GM12875 (cell line): ENCODE measurements at regions not wholly inside any gene's neighbourhood (a gene's known extent, or its start where the extent isn't known, plus 50 kb on each side); places are given as distances from the start of the nearest gene placed in this dataset.

Experiments used
- H3K4me3 ChIP-seq: one replicate; pipeline ENCODE4 v1.5.1; 2011; ENCODE audit warnings: low read depth, low read length, control low read depth
- TF ChIP-seq, protein P1 (sequence below): IDR thresholded peaks from 2 replicates; pipeline ENCODE4 v1.5.1; 2011; ENCODE audit warnings: low read depth, mild to moderate bottlenecking, control low read depth, inconsistent platforms, low read length, moderate library complexity, borderline replicate concordance; ENCODE audit not compliant: insufficient read depth

GRCh38 chr18:39620551-39621168, 2055.1 kb upstream of the CELF4 start:
- TF ChIP-seq, protein P1, sequence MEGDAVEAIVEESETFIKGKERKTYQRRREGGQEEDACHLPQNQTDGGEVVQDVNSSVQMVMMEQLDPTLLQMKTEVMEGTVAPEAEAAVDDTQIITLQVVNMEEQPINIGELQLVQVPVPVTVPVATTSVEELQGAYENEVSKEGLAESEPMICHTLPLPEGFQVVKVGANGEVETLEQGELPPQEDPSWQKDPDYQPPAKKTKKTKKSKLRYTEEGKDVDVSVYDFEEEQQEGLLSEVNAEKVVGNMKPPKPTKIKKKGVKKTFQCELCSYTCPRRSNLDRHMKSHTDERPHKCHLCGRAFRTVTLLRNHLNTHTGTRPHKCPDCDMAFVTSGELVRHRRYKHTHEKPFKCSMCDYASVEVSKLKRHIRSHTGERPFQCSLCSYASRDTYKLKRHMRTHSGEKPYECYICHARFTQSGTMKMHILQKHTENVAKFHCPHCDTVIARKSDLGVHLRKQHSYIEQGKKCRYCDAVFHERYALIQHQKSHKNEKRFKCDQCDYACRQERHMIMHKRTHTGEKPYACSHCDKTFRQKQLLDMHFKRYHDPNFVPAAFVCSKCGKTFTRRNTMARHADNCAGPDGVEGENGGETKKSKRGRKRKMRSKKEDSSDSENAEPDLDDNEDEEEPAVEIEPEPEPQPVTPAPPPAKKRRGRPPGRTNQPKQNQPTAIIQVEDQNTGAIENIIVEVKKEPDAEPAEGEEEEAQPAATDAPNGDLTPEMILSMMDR = no peak
- H3K4me3 ChIP-seq = no peak overlapping the region

DNA sequence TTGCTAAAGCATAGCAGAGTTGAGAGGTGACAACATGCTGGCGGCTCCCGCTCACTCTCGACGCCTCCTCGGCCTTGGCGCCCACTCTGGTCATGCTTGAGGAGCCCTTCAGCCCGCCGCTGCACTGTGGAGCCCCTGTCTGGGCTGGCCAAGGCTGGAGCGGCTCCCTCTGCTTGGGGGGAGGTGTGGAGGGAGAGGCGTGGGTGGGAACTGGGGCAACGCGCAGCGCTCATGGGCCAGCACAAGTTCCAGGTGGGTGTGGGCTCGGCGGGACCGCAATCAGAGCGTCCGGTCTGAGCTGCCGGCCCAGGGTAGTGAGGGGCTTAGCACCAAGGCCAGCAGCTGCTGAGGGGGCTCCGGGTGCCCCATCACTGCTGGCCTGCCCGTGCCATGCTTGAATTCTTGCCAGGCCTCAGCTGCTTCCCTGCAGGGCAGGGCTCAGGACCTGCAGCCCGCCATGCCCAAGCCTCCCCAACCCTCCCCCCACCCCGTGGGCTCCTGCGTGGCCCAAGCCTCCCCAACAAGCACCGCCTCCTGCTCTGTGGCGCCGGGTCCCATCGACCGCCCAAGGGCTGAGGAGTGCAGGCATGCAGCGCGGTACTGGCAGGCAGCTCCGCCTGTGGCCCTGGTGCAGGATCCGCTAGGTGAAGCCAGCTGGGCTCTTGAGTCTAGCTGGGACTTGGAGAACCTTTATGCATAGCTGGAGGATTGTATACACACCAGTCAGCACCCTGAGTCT, 2052.8 kb upstream of the CELF4 start:
- TF ChIP-seq, protein P1 = no peak
- no peak overlapping the region for H3K4me3 ChIP-seq

DNA sequence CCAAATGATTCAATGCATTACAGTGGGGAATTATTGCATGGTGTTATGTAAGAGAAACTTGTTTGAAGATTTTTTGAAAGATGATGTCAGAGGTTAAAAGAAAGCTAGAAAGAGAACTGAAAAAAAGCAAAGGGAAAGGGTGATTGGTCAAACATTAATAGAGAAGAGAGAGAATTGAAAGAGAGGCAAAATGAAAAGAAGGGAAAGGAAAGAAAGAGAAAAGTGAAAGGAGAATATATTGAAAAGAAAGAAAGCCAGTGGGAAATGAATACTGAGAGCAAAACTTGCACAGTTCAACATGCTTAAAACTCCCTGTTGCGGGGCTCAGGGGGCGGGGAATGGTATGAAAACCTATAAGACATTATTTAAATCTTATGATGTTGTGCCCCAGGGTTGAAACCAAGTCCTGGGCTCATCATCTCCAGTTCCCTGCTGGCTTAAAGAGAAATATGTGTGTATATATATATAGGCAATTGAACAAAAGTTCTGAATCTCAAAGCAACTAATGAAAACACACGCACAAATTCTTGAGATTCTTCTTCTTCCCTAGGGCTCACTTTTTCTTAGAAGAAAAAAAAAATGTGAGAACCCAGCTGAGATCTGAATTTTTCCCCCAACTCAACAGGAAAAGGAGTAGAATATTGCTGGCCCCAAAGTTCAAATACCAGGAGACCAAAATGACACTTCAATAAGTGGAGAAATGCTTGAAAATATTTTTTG, 2045.9 kb upstream of the CELF4 start:
- TF ChIP-seq, protein P1 = no peak
- no peak overlapping the region for H3K4me3 ChIP-seq

DNA sequence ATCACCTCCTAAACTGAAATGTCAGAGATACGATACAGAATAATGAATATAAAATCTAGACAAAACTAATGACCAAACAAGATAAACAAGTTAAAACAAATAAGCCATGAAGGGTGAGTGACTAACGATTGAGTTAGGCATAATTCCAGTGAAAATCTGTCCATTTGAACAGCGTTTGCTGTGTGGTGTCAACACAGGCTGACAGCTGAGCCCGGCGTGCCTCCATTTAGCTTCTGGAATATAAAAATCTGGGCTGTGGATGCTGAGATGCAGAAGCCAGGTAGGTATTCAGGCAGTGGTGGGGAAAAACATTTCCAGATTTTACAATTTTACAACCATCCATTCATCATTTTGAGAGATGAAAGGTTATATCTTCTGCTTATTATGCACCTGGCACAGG, 2041.4 kb upstream of the CELF4 start:
- TF ChIP-seq, protein P1 = no peak

DNA sequence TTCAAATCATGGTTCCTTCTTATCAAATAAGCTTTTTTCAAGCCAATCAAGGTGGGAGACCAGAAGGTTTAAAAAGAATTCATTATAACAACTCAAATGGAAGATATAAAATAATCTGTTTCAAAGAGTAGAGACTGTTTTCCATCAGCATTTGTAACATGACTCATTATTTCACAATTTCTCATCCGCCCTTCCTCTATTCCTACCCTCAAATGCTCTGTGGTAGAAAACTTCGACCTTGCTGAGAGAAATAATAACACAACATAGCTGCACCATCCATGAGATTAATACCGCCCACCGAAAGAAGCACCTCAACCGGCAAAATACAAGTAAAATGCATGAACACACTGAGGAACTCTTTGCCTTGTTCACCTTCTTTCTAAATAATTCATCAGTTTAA, 2039.2 kb upstream of the CELF4 start:
- TF ChIP-seq, protein P1 = no peak

More for the DNA sequence above, 2041.4 kb upstream of the CELF4 start:
- no peak overlapping the region for H3K4me3 ChIP-seq

GRCh38 chr18:39602131-39602530, 2036.5 kb upstream of the CELF4 start:
- TF ChIP-seq, protein P1 = no peak
- H3K4me3 ChIP-seq = no peak overlapping the region

More for the DNA sequence above, 2039.2 kb upstream of the CELF4 start:
- no peak overlapping the region for H3K4me3 ChIP-seq
